NCI-H1694 (cell line): ENCODE measurements at regions not wholly inside any gene's neighbourhood (a gene's known extent, or its start where the extent isn't known, plus 50 kb on each side); places are given as distances from the start of the nearest gene placed in this dataset.

Experiments used
- DNase-seq: peaks from one replicate; lab custom pipeline; 2025; lab: John Stamatoyannopoulos, UW

- DNase-seq: no peak
Measured at GRCh38 chr18:8458546-8459215, 150.6 kb upstream of the RAB12 start.

GRCh38 chr18:8460748-8461147 is 148.5 kb upstream of the RAB12 start:
- no peak for DNase-seq

GRCh38 chr18:8461544-8461943 is 147.7 kb upstream of the RAB12 start:
- no peak for DNase-seq

- DNase-seq: no peak
Measured at GRCh38 chr18:8462651-8463185, 146.5 kb upstream of the RAB12 start.

GRCh38 chr18:8463791-8464190 is 145.4 kb upstream of the RAB12 start:
- no peak for DNase-seq

GRCh38 chr18:8468191-8468590 is 141.0 kb upstream of the RAB12 start:
- DNase-seq: no peak

GRCh38 chr18:8468921-8469335 is 140.3 kb upstream of the RAB12 start:
- peak; percentile 61 for DNase-seq

GRCh38 chr18:8469544-8470130 is 139.6 kb upstream of the RAB12 start:
- no peak for DNase-seq

- no peak for DNase-seq
Measured at GRCh38 chr18:8471372-8471771, 137.9 kb upstream of the RAB12 start.

- no peak for DNase-seq
Measured at GRCh38 chr18:8474661-8475060, 134.6 kb upstream of the RAB12 start.

GRCh38 chr18:8477615-8478014 is 131.6 kb upstream of the RAB12 start:
- DNase-seq: no peak

- peak; percentile 4 for DNase-seq
Measured at GRCh38 chr18:8478166-8478967, 130.9 kb upstream of the RAB12 start.

- DNase-seq: no peak
Measured at GRCh38 chr18:8478968-8479370, 130.3 kb upstream of the RAB12 start.

GRCh38 chr18:8479789-8480188 is 129.4 kb upstream of the RAB12 start:
- DNase-seq: no peak

GRCh38 chr18:8480506-8481328 is 128.5 kb upstream of the RAB12 start:
- DNase-seq: peak; percentile 74

- no peak for DNase-seq
Measured at GRCh38 chr18:8484951-8485350, 124.3 kb upstream of the RAB12 start.

GRCh38 chr18:8489761-8490160 is 119.5 kb upstream of the RAB12 start:
- DNase-seq: no peak

GRCh38 chr18:8491516-8491915 is 117.7 kb upstream of the RAB12 start:
- DNase-seq: no peak

- no peak for DNase-seq
Measured at GRCh38 chr18:8493141-8493540, 116.1 kb upstream of the RAB12 start.

GRCh38 chr18:8496186-8496585 is 113.1 kb upstream of the RAB12 start:
- no peak for DNase-seq

GRCh38 chr18:8498905-8499304 is 110.3 kb upstream of the RAB12 start:
- DNase-seq: no peak
